PFSK-1 (cell line): ENCODE measurements at regions not wholly inside any gene's neighbourhood (a gene's known extent, or its start where the extent isn't known, plus 50 kb on each side); places are given as distances from the start of the nearest gene placed in this dataset.

ENCODE experiments used
- TAF1 ChIP-seq: IDR thresholded peaks from 2 replicates; pipeline ENCODE4 v1.6.1; 2012; ENCODE audit warnings: low read length, control low read depth, borderline replicate concordance; ENCODE audit not compliant: insufficient read depth
- TF ChIP-seq, protein P1 (sequence below), 2 experiments: IDR thresholded peaks; 2 replicates each; pipeline versions ENCODE4 v1.6.1 to v1.8.0; 2011 to 2012; ENCODE audit warnings: low read depth in 2 of 2, low read length in 2 of 2, control low read depth in 1 of 2, inconsistent platforms in 1 of 2, mild to moderate bottlenecking in 1 of 2, moderate library complexity in 1 of 2; ENCODE audit not compliant: insufficient read depth in 1 of 2

DNA sequence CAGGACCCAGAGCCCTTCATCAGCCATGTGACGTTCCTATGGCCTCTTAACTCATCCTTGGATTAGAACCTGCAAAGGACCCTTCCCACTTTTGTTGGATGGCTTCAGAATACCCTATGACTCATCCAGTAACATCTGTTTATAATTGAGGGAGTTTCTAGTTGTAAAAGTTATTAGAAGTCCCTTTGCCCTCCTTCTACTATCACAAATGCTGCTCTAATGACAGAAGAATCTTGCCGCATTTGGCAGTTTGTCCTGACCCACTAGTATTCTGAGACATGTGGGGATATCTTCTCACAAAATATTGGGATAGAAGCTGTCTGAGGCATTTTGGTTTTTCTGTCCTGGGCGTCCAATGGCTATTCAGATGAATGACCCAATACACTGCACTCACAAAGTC lies 251.8 kb upstream of the TMEM72 start:
- TF ChIP-seq, protein P1, sequence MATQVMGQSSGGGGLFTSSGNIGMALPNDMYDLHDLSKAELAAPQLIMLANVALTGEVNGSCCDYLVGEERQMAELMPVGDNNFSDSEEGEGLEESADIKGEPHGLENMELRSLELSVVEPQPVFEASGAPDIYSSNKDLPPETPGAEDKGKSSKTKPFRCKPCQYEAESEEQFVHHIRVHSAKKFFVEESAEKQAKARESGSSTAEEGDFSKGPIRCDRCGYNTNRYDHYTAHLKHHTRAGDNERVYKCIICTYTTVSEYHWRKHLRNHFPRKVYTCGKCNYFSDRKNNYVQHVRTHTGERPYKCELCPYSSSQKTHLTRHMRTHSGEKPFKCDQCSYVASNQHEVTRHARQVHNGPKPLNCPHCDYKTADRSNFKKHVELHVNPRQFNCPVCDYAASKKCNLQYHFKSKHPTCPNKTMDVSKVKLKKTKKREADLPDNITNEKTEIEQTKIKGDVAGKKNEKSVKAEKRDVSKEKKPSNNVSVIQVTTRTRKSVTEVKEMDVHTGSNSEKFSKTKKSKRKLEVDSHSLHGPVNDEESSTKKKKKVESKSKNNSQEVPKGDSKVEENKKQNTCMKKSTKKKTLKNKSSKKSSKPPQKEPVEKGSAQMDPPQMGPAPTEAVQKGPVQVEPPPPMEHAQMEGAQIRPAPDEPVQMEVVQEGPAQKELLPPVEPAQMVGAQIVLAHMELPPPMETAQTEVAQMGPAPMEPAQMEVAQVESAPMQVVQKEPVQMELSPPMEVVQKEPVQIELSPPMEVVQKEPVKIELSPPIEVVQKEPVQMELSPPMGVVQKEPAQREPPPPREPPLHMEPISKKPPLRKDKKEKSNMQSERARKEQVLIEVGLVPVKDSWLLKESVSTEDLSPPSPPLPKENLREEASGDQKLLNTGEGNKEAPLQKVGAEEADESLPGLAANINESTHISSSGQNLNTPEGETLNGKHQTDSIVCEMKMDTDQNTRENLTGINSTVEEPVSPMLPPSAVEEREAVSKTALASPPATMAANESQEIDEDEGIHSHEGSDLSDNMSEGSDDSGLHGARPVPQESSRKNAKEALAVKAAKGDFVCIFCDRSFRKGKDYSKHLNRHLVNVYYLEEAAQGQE (IDR thresholded peaks at IDR 0.05; ENCODE audit: insufficient read depth in 1 of 2, low read depth in 2 of 2, low read length in 2 of 2) = no peak
- no peak for TF ChIP-seq TAF1
